Keratinocyte (primary cell): ENCODE measurements at regions not wholly inside any gene's neighbourhood (a gene's known extent, or its start where the extent isn't known, plus 50 kb on each side); places are given as distances from the start of the nearest gene placed in this dataset.

Source experiments
- DNase-seq: peaks from one replicate; pipeline ENCODE4 v3.0.0-alpha.2; 2011; ENCODE audit warnings: low read depth, missing footprints, low spot score
- FAIRE-seq: peaks from 2 replicates; lab custom pipeline; 2011; peaks lifted over from hg19 to GRCh38; lab: Jason Lieb, UNC
- H2AFZ ChIP-seq: 2 replicates; pipeline ENCODE4 v1.6.0; 2012; ENCODE audit warnings: low read length, control low read depth, inconsistent platforms; ENCODE audit not compliant: control insufficient read depth
- H3K27ac ChIP-seq: 2 replicates; pipeline ENCODE4 v1.5.1; 2011; ENCODE audit warnings: low read length; ENCODE audit not compliant: control insufficient read depth, insufficient read depth
- H3K27me3 ChIP-seq: 3 replicates; pipeline ENCODE4 v1.6.0; 2011; ENCODE audit warnings: low read length; ENCODE audit not compliant: control insufficient read depth, insufficient read depth; ENCODE audit errors: extremely low read depth
- H3K36me3 ChIP-seq, 2 experiments: 2 replicates in 1 of 2; 3 replicates in 1 of 2; pipeline ENCODE4 v1.5.1; 2011; ENCODE audit warnings: low read length in 2 of 2, mild to moderate bottlenecking in 1 of 2; ENCODE audit not compliant: control insufficient read depth in 2 of 2, insufficient read depth in 2 of 2; ENCODE audit errors: extremely low read depth in 1 of 2
- H3K4me1 ChIP-seq: 3 replicates; pipeline ENCODE4 v1.5.1; 2011; ENCODE audit warnings: low read length; ENCODE audit not compliant: control insufficient read depth, insufficient read depth; ENCODE audit errors: extremely low read depth
- H3K4me2 ChIP-seq: 3 replicates; pipeline ENCODE4 v1.6.0; 2011; ENCODE audit warnings: low read depth, low read length; ENCODE audit not compliant: control insufficient read depth, insufficient read depth; ENCODE audit errors: extremely low read depth
- H3K4me3 ChIP-seq, 3 experiments: fragments of 200-600 bp in 1 of 3; sonication (generic) in 1 of 3; 2 replicates in 2 of 3; 3 replicates in 1 of 3; pipeline ENCODE4 v1.5.1; 2011 to 2016; ENCODE audit warnings: low read length in 3 of 3, mild to moderate bottlenecking in 3 of 3, control low read depth in 2 of 3, inconsistent platforms in 1 of 3, low read depth in 1 of 3, mixed read lengths in 1 of 3, mixed run types in 1 of 3, moderate library complexity in 1 of 3; ENCODE audit not compliant: control insufficient read depth in 2 of 3, insufficient read depth in 2 of 3; ENCODE audit errors: extremely low read depth in 1 of 3
- H3K79me2 ChIP-seq: 2 replicates; pipeline ENCODE4 v1.6.0; 2012; ENCODE audit warnings: low read length; ENCODE audit not compliant: control insufficient read depth, insufficient read depth
- H3K9ac ChIP-seq: 3 replicates; pipeline ENCODE4 v1.6.0; 2011; ENCODE audit warnings: low read length; ENCODE audit not compliant: control insufficient read depth, insufficient read depth; ENCODE audit errors: extremely low read depth
- H3K9me1 ChIP-seq: 3 replicates; pipeline ENCODE4 v1.6.0; 2011; ENCODE audit warnings: low read length; ENCODE audit not compliant: control insufficient read depth, insufficient read depth; ENCODE audit errors: extremely low read depth
- H3K9me3 ChIP-seq: 2 replicates; pipeline ENCODE4 v1.5.1; 2012; ENCODE audit warnings: low read depth, low read length; ENCODE audit not compliant: control insufficient read depth
- H4K20me1 ChIP-seq: 3 replicates; pipeline ENCODE4 v1.6.0; 2011; ENCODE audit warnings: low read length; ENCODE audit not compliant: control insufficient read depth, insufficient read depth; ENCODE audit errors: extremely low read depth
- EZH2 ChIP-seq: IDR thresholded peaks from one replicate; pipeline ENCODE4 v1.6.1; 2012; ENCODE audit warnings: inconsistent platforms, mild to moderate bottlenecking, low read length, moderate library complexity
- dilution Hi-C: fragments of 300-500 bp; cut with MboI; formaldehyde crosslinking; loops from one replicate; pipeline ENCODE4 v1.7.0; 2020; ENCODE audit warnings: low sequenced_read_pairs; ENCODE audit not compliant: extremely low pct_ligation_motif_present
- TF ChIP-seq, protein P1 (sequence below), 3 experiments: IDR thresholded peaks in 1 of 3; conservative IDR thresholded peaks in 1 of 3; optimal IDR thresholded peaks in 1 of 3; 2 replicates in 2 of 3; 3 replicates in 1 of 3; pipeline versions ENCODE3 to v1.5.1; 2011; ENCODE audit warnings: low read length in 3 of 3, mild to moderate bottlenecking in 3 of 3, moderate library complexity in 2 of 3, control low read depth in 1 of 3, inconsistent platforms in 1 of 3; ENCODE audit not compliant: insufficient read depth in 2 of 3; ENCODE audit errors: extremely low read depth in 1 of 3

DNA sequence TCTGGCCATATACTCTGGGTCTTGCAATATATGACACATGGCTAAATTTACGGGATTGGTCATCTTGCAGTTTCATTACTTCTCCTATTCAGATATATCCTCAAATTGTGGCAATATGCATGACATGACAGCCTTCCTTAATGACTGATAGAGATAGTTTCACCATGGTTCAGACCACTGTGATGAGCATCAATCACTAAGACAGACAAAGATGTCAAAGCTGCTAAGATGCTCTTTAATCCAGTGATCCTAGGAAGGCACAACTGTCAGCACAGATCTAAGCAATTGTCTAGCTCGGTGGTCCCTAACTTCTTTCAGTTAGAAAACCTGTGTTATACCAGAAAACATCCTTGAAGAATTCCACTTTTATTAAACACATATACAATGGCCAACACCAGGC lies 70.9 kb upstream of the ADGRL2 start:
- H3K79me2 ChIP-seq: no peaks in the 10 kb centered on the region
- H3K27ac ChIP-seq: no peak overlapping the region
- no peaks in the 10 kb centered on the region for H3K9me3 ChIP-seq
- no peaks in the 10 kb centered on the region for H3K9me1 ChIP-seq
- no peaks in the 10 kb centered on the region for H4K20me1 ChIP-seq
- H3K4me1 ChIP-seq: peaks cover 3% of the 10 kb centered on the region
- no peaks in the 10 kb centered on the region for H3K36me3 ChIP-seq
- dilution Hi-C loops: no loop called here
- no peaks in the 10 kb centered on the region for H3K27me3 ChIP-seq
- no peak for FAIRE-seq
- H3K9ac ChIP-seq: no peak overlapping the region
- H3K4me3 ChIP-seq: no peak overlapping the region
- H3K4me2 ChIP-seq: no peak overlapping the region
- no peak overlapping the region for H2AFZ ChIP-seq
- no peak for DNase-seq
- TF ChIP-seq, protein P1, sequence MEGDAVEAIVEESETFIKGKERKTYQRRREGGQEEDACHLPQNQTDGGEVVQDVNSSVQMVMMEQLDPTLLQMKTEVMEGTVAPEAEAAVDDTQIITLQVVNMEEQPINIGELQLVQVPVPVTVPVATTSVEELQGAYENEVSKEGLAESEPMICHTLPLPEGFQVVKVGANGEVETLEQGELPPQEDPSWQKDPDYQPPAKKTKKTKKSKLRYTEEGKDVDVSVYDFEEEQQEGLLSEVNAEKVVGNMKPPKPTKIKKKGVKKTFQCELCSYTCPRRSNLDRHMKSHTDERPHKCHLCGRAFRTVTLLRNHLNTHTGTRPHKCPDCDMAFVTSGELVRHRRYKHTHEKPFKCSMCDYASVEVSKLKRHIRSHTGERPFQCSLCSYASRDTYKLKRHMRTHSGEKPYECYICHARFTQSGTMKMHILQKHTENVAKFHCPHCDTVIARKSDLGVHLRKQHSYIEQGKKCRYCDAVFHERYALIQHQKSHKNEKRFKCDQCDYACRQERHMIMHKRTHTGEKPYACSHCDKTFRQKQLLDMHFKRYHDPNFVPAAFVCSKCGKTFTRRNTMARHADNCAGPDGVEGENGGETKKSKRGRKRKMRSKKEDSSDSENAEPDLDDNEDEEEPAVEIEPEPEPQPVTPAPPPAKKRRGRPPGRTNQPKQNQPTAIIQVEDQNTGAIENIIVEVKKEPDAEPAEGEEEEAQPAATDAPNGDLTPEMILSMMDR (optimal IDR thresholded peaks at IDR 0.05 in 1 of 3, IDR thresholded peaks at IDR 0.05 in 1 of 3, conservative IDR thresholded peaks at IDR 0.05 in 1 of 3; ENCODE audit: extremely low read depth in 1 of 3, insufficient read depth in 2 of 3, low read length in 3 of 3): no peak

DNA sequence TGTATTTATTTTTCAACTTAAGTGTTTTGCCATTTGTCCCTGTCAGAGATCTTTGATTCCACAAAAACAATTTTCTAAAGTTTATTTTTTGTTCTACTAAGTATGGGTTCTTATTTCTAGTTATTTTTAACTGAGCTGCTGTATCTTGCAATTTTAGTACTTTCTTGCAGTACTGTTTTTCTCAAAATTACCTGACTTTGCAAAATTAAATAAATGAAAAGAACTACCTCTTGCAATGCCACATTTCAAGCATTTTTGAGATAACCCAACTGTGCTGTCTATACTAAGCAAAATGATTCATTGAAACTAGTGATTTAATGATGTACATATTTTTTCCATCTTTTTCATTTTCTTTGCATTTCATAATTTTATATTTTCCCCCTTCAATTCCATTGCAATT lies 71.5 kb upstream of the ADGRL2 start:
- no peak overlapping the region for H3K27ac ChIP-seq
- H3K27me3 ChIP-seq: no peaks in the 10 kb centered on the region
- H3K9me3 ChIP-seq: no peaks in the 10 kb centered on the region
- H3K9me1 ChIP-seq: no peaks in the 10 kb centered on the region
- H3K36me3 ChIP-seq: no peaks in the 10 kb centered on the region
- H3K4me2 ChIP-seq: no peak overlapping the region
- H3K4me3 ChIP-seq: no peak overlapping the region
- no peak overlapping the region for H3K9ac ChIP-seq
- FAIRE-seq (no peak), DNase-seq (no peak)
- H2AFZ ChIP-seq: no peak overlapping the region
- H4K20me1 ChIP-seq: no peaks in the 10 kb centered on the region
- dilution Hi-C loops: no loop called here
- peaks cover 3% of the 10 kb centered on the region for H3K4me1 ChIP-seq
- TF ChIP-seq, protein P1 (optimal IDR thresholded peaks at IDR 0.05 in 1 of 3, IDR thresholded peaks at IDR 0.05 in 1 of 3, conservative IDR thresholded peaks at IDR 0.05 in 1 of 3; ENCODE audit: extremely low read depth in 1 of 3, insufficient read depth in 2 of 3, low read length in 3 of 3): no peak
- TF ChIP-seq EZH2: no peak
- H3K79me2 ChIP-seq: no peaks in the 10 kb centered on the region
